RWPE2 (cell line): ENCODE measurements at regions not wholly inside any gene's neighbourhood (a gene's known extent, or its start where the extent isn't known, plus 50 kb on each side); places are given as distances from the start of the nearest gene placed in this dataset.
A peak's percentile ranks its signal among the peaks of the same experiment; 100 is the strongest.

Experiments
- ATAC-seq: fragments of 200-7000 bp; cut with Tn5 transposase; 3 replicates; pipeline ENCODE4 v1.9.1; 2021; ENCODE audit warnings: low read depth
- DNase-seq: peaks from one replicate; pipeline ENCODE4 v3.0.0-alpha.2; 2020; ENCODE audit warnings: low spot score
- H3K27ac ChIP-seq: fragments of 450-650 bp; 2 replicates; pipeline ENCODE4 v1.5.1; 2017; ENCODE audit warnings: mild to moderate bottlenecking; ENCODE audit not compliant: poor library complexity, severe bottlenecking
- H3K27me3 ChIP-seq: fragments of 250-450 bp; sonication (Bioruptor Pico); 2 replicates; pipeline ENCODE4 v1.5.1; 2021; ENCODE audit warnings: mild to moderate bottlenecking, moderate library complexity; ENCODE audit not compliant: insufficient read depth, poor library complexity, severe bottlenecking
- H3K36me3 ChIP-seq: fragments of 250-450 bp; sonication (Bioruptor Pico); 2 replicates; pipeline ENCODE4 v1.5.1; 2020; ENCODE audit warnings: low read depth, mild to moderate bottlenecking, moderate library complexity
- H3K4me1 ChIP-seq: fragments of 250-450 bp; sonication (Bioruptor Pico); 2 replicates; pipeline ENCODE4 v1.5.1; 2021; ENCODE audit warnings: mild to moderate bottlenecking, moderate library complexity; ENCODE audit not compliant: insufficient read depth, poor library complexity, severe bottlenecking
- H3K4me3 ChIP-seq: fragments of 250-450 bp; sonication (Bioruptor Pico); 2 replicates; pipeline ENCODE4 v1.5.1; 2021; ENCODE audit warnings: mild to moderate bottlenecking, moderate library complexity; ENCODE audit not compliant: severe bottlenecking
- H3K9me3 ChIP-seq: fragments of 250-450 bp; sonication (Bioruptor Pico); 2 replicates; pipeline ENCODE4 v1.5.1; 2021; ENCODE audit warnings: mild to moderate bottlenecking, moderate library complexity; ENCODE audit not compliant: severe bottlenecking
- CTCF ChIP-seq: fragments of 450-650 bp; IDR thresholded peaks from one replicate; pipeline ENCODE4 v1.5.1; 2017; ENCODE audit warnings: mild to moderate bottlenecking, moderate library complexity; ENCODE audit not compliant: poor library complexity, severe bottlenecking

- Histone ChIP-seq H3K9me3 (no peaks in the 10 kb centered on the region), H3K27ac (no peak overlapping the region), H3K27me3 (no peaks in the 10 kb centered on the region), H3K4me3 (no peak overlapping the region), H3K4me1 (no peaks in the 10 kb centered on the region), H3K36me3 (no peaks in the 10 kb centered on the region)
- TF ChIP-seq CTCF: no peak
- ATAC-seq: peak; percentile 46; the same call in 2 of the 3 replicates
- no peak for DNase-seq
Measured at GRCh38 chr1:30471307-30471706, 252.1 kb downstream of the MATN1 start.

GRCh38 chr1:30469426-30469825 is 254.0 kb downstream of the MATN1 start:
- Histone ChIP-seq H3K9me3 (no peaks in the 10 kb centered on the region), H3K27me3 (no peaks in the 10 kb centered on the region), H3K4me1 (no peaks in the 10 kb centered on the region), H3K36me3 (no peaks in the 10 kb centered on the region), H3K27ac (no peak overlapping the region), H3K4me3 (no peak overlapping the region)
- ATAC-seq (no peak), DNase-seq (no peak)
- no peak for TF ChIP-seq CTCF

- H3K4me1 ChIP-seq: no peaks in the 10 kb centered on the region
- peak; percentile 16 for DNase-seq
- H3K27me3 ChIP-seq: no peaks in the 10 kb centered on the region
- no peak for ATAC-seq
- H3K27ac ChIP-seq: no peak overlapping the region
- no peaks in the 10 kb centered on the region for H3K36me3 ChIP-seq
- no peaks in the 10 kb centered on the region for H3K9me3 ChIP-seq
- no peak overlapping the region for H3K4me3 ChIP-seq
- no peak for TF ChIP-seq CTCF
Measured at GRCh38 chr1:30467101-30467500, 256.3 kb downstream of the MATN1 start.

- H3K4me1 ChIP-seq: no peaks in the 10 kb centered on the region
- no peaks in the 10 kb centered on the region for H3K36me3 ChIP-seq
- H3K27me3 ChIP-seq: no peaks in the 10 kb centered on the region
- no peak for TF ChIP-seq CTCF
- H3K27ac ChIP-seq: no peak overlapping the region
- ATAC-seq (no peak), DNase-seq (no peak)
- H3K4me3 ChIP-seq: no peak overlapping the region
- H3K9me3 ChIP-seq: no peaks in the 10 kb centered on the region
Measured at GRCh38 chr1:30466610-30467009, 256.8 kb downstream of the MATN1 start.

GRCh38 chr1:30466026-30466425 is 257.4 kb downstream of the MATN1 start:
- H3K9me3 ChIP-seq: no peaks in the 10 kb centered on the region
- no peaks in the 10 kb centered on the region for H3K36me3 ChIP-seq
- no peak overlapping the region for H3K27ac ChIP-seq
- TF ChIP-seq CTCF: no peak
- no peaks in the 10 kb centered on the region for H3K4me1 ChIP-seq
- H3K4me3 ChIP-seq: no peak overlapping the region
- no peak for ATAC-seq
- no peaks in the 10 kb centered on the region for H3K27me3 ChIP-seq
- DNase-seq: peak; percentile 24
